SU-DHL-6 (cell line): ENCODE measurements at regions not wholly inside any gene's neighbourhood (a gene's known extent, or its start where the extent isn't known, plus 50 kb on each side); places are given as distances from the start of the nearest gene placed in this dataset.

Experiments
- EZH2phosphoT487 ChIP-seq: fragments of 200-600 bp; sonication (generic), shearing (Covaris generic); conservative IDR thresholded peaks from 2 replicates; pipeline ENCODE4 v1.6.1; 2018; ENCODE audit warnings: mild to moderate bottlenecking, antibody characterized with exemption, low read length, moderate library complexity, mixed read lengths
- TF ChIP-seq, protein P1 (sequence below): fragments of 200-600 bp; sonication (generic); IDR thresholded peaks from one replicate; pipeline ENCODE4 v1.5.1; 2017; ENCODE audit warnings: antibody characterized with exemption, mild to moderate bottlenecking, low read length, moderate library complexity; ENCODE audit not compliant: insufficient read depth, poor library complexity, severe bottlenecking

DNA sequence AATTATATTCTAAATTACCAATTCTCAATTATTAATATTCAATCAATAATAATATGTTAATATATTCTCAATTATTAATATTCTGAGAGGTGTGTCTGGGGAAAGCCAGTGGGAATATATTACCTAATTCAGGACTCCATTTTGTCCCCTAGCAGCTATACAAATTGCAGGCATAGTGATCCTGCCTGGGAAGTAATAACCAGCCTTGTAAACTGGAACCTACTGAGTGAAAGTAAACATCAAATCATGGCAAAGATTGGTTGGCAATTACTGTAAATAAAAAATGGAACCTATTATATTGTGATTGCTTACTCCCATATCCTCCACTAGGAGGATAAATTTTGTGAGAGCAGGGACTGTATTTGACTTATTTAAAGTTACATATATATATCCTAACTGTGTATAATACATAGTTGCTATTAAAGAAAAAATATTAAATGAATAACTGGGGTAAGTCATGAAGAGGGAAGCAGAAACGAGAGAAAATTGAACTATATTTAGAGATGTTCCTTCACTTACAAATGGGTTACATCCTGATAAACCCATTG is 150.5 kb upstream of the ELL2 start:
- TF ChIP-seq, protein P1, sequence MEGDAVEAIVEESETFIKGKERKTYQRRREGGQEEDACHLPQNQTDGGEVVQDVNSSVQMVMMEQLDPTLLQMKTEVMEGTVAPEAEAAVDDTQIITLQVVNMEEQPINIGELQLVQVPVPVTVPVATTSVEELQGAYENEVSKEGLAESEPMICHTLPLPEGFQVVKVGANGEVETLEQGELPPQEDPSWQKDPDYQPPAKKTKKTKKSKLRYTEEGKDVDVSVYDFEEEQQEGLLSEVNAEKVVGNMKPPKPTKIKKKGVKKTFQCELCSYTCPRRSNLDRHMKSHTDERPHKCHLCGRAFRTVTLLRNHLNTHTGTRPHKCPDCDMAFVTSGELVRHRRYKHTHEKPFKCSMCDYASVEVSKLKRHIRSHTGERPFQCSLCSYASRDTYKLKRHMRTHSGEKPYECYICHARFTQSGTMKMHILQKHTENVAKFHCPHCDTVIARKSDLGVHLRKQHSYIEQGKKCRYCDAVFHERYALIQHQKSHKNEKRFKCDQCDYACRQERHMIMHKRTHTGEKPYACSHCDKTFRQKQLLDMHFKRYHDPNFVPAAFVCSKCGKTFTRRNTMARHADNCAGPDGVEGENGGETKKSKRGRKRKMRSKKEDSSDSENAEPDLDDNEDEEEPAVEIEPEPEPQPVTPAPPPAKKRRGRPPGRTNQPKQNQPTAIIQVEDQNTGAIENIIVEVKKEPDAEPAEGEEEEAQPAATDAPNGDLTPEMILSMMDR, result no peak
- TF ChIP-seq EZH2phosphoT487, result no peak
